DOHH2 (cell line): ENCODE measurements at regions not wholly inside any gene's neighbourhood (a gene's known extent, or its start where the extent isn't known, plus 50 kb on each side); places are given as distances from the start of the nearest gene placed in this dataset.

Experiments
- EZH2phosphoT487 ChIP-seq: fragments of 200-600 bp; sonication (generic); IDR thresholded peaks from 2 replicates; pipeline ENCODE4 v1.6.1; 2017; ENCODE audit warnings: borderline replicate concordance, mild to moderate bottlenecking, antibody characterized with exemption, low read length, moderate library complexity, mixed read lengths
- TF ChIP-seq, protein P1 (sequence below): fragments of 200-600 bp; sonication (generic); IDR thresholded peaks from one replicate; pipeline ENCODE4 v1.5.1; 2014; ENCODE audit warnings: antibody characterized with exemption, mild to moderate bottlenecking, low read depth, low read length; ENCODE audit not compliant: poor library complexity, severe bottlenecking

DNA sequence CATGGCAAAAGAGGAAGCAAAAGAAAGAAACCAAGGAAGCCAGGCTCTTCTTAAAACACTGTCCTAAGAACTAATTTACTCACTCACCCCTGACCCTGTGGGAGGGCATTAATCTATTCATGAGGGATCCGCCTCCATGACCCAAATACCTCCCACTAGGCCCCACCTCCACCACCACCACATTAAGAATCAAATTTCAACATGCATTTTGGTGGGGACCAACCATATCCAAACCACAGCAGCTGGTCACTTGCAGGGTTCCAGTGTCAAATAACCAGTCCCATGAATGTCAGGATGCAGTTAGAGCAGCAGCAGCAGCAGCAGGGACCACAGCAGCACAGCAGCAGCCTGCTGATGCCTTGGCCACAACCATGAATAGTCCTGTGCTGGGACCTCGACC is 83.8 kb downstream of the ZC3H11B start:
- TF ChIP-seq, protein P1, sequence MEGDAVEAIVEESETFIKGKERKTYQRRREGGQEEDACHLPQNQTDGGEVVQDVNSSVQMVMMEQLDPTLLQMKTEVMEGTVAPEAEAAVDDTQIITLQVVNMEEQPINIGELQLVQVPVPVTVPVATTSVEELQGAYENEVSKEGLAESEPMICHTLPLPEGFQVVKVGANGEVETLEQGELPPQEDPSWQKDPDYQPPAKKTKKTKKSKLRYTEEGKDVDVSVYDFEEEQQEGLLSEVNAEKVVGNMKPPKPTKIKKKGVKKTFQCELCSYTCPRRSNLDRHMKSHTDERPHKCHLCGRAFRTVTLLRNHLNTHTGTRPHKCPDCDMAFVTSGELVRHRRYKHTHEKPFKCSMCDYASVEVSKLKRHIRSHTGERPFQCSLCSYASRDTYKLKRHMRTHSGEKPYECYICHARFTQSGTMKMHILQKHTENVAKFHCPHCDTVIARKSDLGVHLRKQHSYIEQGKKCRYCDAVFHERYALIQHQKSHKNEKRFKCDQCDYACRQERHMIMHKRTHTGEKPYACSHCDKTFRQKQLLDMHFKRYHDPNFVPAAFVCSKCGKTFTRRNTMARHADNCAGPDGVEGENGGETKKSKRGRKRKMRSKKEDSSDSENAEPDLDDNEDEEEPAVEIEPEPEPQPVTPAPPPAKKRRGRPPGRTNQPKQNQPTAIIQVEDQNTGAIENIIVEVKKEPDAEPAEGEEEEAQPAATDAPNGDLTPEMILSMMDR = no peak
- TF ChIP-seq EZH2phosphoT487 = no peak
